Mesothelial cell of epicardium (in vitro differentiated cells): ENCODE measurements at regions not wholly inside any gene's neighbourhood (a gene's known extent, or its start where the extent isn't known, plus 50 kb on each side); places are given as distances from the start of the nearest gene placed in this dataset.

Experiments
- DNase-seq, 2 experiments: peaks; one replicate each; pipeline ENCODE4 v3.0.0; 2021; ENCODE audit warnings: low spot score in 2 of 2; ENCODE audit not compliant: unreplicated experiment in 2 of 2
- H3K27ac Mint-ChIP-seq: 2 replicates; pipeline ENCODE4 v1.8.0; 2021; ENCODE audit warnings: mixed read lengths
- H3K27me3 Mint-ChIP-seq: 2 replicates; pipeline ENCODE4 v1.8.0; 2021; ENCODE audit warnings: low read depth, mixed read lengths
- H3K36me3 Mint-ChIP-seq: 2 replicates; pipeline ENCODE4 v1.8.0; 2021; ENCODE audit warnings: mixed read lengths
- H3K4me1 Mint-ChIP-seq: 2 replicates; pipeline ENCODE4 v1.8.0; 2021; ENCODE audit warnings: mixed read lengths
- H3K4me3 Mint-ChIP-seq: 2 replicates; pipeline ENCODE4 v1.8.0; 2021; ENCODE audit warnings: mild to moderate bottlenecking, moderate library complexity, mixed read lengths
- H3K9me3 Mint-ChIP-seq: 2 replicates; pipeline ENCODE4 v1.8.0; 2021; ENCODE audit warnings: mixed read lengths
- TF ChIP-seq, protein P1 (sequence below): fragments of 200-600 bp; sonication (generic); IDR thresholded peaks from one replicate; pipeline ENCODE4 v1.5.0; 2021; ENCODE audit warnings: antibody characterized with exemption; ENCODE audit not compliant: unreplicated experiment

DNA sequence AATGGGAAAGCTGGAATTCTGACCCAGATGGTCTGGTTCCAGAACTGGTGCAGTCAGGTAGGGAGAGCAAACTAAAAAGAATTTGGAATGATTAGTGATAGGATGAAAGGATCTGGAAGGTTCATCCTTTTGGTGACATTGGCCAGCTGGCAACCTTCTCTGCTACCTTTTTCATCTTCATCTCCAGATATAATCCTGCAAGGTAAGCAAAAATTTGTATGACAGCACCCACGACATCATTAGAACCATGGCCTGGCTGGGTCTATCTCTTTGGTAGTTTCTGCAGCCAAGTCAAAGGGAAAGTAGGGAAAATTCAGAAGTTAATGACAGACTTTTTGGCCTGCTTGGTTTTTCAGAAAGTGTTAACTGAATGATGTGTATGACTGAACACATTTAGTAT, 188.9 kb upstream of the MALRD1 start:
- no peak for DNase-seq
- Mint-ChIP-seq H3K27me3 (no peaks in the 10 kb centered on the region), H3K9me3 (peaks cover 16% of the 10 kb centered on the region), H3K4me3 (no peak overlapping the region), H3K4me1 (peaks cover 24% of the 10 kb centered on the region), H3K27ac (no peak overlapping the region), H3K36me3 (no peaks in the 10 kb centered on the region)
- TF ChIP-seq, protein P1, sequence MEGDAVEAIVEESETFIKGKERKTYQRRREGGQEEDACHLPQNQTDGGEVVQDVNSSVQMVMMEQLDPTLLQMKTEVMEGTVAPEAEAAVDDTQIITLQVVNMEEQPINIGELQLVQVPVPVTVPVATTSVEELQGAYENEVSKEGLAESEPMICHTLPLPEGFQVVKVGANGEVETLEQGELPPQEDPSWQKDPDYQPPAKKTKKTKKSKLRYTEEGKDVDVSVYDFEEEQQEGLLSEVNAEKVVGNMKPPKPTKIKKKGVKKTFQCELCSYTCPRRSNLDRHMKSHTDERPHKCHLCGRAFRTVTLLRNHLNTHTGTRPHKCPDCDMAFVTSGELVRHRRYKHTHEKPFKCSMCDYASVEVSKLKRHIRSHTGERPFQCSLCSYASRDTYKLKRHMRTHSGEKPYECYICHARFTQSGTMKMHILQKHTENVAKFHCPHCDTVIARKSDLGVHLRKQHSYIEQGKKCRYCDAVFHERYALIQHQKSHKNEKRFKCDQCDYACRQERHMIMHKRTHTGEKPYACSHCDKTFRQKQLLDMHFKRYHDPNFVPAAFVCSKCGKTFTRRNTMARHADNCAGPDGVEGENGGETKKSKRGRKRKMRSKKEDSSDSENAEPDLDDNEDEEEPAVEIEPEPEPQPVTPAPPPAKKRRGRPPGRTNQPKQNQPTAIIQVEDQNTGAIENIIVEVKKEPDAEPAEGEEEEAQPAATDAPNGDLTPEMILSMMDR: no peak

- peaks cover 20% of the 10 kb centered on the region for H3K9me3 Mint-ChIP-seq
- H3K27ac Mint-ChIP-seq: peak overlapping the region; percentile 68
- no peaks in the 10 kb centered on the region for H3K27me3 Mint-ChIP-seq
- H3K4me1 Mint-ChIP-seq: peaks cover 24% of the 10 kb centered on the region
- no peak for DNase-seq
- TF ChIP-seq, protein P1: no peak
- no peak overlapping the region for H3K4me3 Mint-ChIP-seq
- no peaks in the 10 kb centered on the region for H3K36me3 Mint-ChIP-seq
Measured at GRCh38 chr10:18860186-18860585, 188.4 kb upstream of the MALRD1 start.

- peaks cover 23% of the 10 kb centered on the region for H3K9me3 Mint-ChIP-seq
- DNase-seq: no peak
- peaks cover 24% of the 10 kb centered on the region for H3K4me1 Mint-ChIP-seq
- TF ChIP-seq, protein P1: no peak
- peak overlapping the region; percentile 19 for H3K27ac Mint-ChIP-seq
- no peaks in the 10 kb centered on the region for H3K36me3 Mint-ChIP-seq
- H3K27me3 Mint-ChIP-seq: no peaks in the 10 kb centered on the region
- H3K4me3 Mint-ChIP-seq: no peak overlapping the region
Measured at GRCh38 chr10:18860631-18861240, 187.9 kb upstream of the MALRD1 start.

GRCh38 chr10:18861382-18861781, 187.2 kb upstream of the MALRD1 start:
- Mint-ChIP-seq H3K27ac (no peak overlapping the region), H3K27me3 (no peaks in the 10 kb centered on the region), H3K4me1 (peaks cover 24% of the 10 kb centered on the region), H3K36me3 (no peaks in the 10 kb centered on the region), H3K4me3 (no peak overlapping the region), H3K9me3 (peaks cover 23% of the 10 kb centered on the region)
- TF ChIP-seq, protein P1: no peak
- no peak for DNase-seq

DNA sequence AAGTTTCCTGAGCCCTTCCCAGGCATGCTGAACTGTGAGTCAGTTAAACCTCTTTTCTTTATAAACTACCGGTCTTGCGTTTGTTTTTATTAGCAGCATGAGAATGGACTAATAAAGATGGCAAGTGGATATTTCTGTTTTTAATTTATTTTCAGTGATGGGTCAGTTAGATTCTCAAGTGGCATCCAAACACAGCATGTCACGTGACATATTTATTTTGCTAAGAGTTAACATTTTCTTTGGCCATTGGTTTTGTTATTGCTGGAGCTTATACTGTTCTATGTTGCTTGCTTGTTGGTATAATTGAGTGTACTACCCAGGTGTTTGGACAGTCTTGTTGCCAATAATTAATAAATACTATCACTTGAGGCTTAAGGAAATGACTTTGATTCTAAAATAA, 181.7 kb upstream of the MALRD1 start:
- no peak overlapping the region for H3K27ac Mint-ChIP-seq
- DNase-seq: no peak
- H3K4me3 Mint-ChIP-seq: no peak overlapping the region
- H3K36me3 Mint-ChIP-seq: no peaks in the 10 kb centered on the region
- no peaks in the 10 kb centered on the region for H3K4me1 Mint-ChIP-seq
- H3K27me3 Mint-ChIP-seq: no peaks in the 10 kb centered on the region
- peaks cover 27% of the 10 kb centered on the region for H3K9me3 Mint-ChIP-seq
- TF ChIP-seq, protein P1: no peak

DNA sequence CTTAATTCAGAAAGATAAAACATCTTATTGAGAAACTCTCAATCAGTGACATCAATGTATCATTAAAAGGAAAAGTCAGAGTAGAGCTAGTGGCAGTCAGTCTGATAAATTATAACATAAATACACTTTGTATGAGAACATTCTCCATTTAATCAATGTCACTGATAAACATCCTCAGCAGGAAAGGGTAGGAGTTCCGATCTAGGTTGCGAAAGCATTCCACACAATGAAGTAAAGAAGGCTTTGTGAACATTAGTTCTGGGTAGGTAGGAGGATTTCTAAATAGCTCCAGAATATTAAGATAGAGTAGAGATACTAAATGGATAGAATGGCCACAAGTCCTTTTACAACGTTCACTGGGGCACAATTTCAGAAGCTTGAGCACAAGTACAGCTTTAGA, 179.7 kb upstream of the MALRD1 start:
- H3K27ac Mint-ChIP-seq: no peak overlapping the region
- no peak overlapping the region for H3K4me3 Mint-ChIP-seq
- peaks cover 18% of the 10 kb centered on the region for H3K9me3 Mint-ChIP-seq
- H3K27me3 Mint-ChIP-seq: no peaks in the 10 kb centered on the region
- H3K36me3 Mint-ChIP-seq: no peaks in the 10 kb centered on the region
- DNase-seq: no peak
- H3K4me1 Mint-ChIP-seq: no peaks in the 10 kb centered on the region
- TF ChIP-seq, protein P1: no peak
